HG03457 (cell line): ENCODE measurements at regions not wholly inside any gene's neighbourhood (a gene's known extent, or its start where the extent isn't known, plus 50 kb on each side); places are given as distances from the start of the nearest gene placed in this dataset.
"Not testable (repeated sequence)": the region's sequence is repeated elsewhere in the genome, so short reads cannot be mapped to it uniquely, and the experiment has no call there.

ENCODE experiments used
- ATAC-seq: cut with Tn5 transposase; IDR thresholded peaks from one replicate; pipeline ENCODE4 v1.9.1; 2021; ENCODE audit warnings: moderate number of reproducible peaks; ENCODE audit not compliant: unreplicated experiment

DNA sequence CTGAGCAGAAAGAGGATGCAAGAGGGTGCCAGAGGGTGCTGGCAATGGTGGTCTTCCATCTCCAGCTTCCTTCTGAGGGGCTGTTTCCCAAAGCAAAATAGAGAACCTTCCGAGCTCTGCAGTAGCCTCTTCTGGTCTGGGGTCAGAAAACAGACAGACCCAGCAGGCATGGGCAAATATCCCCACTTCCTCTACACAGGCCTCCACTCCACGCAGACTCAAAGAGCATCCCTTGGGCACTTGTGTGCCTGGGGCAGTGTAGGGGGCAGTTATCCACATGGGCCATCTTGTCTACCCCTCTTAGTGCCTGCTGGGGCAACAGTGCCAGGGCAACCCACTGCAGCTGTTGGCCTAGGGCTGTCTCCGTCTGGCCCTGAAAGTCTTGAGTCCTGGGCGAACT is 231.9 kb downstream of the TTC8 start:
- no peak for ATAC-seq

- ATAC-seq: no peak
These were observed 234.2 kb downstream of the TTC8 start for GRCh38 chr14:89058697-89059096.

GRCh38 chr14:89060191-89060590 is 235.7 kb downstream of the TTC8 start:
- no peak for ATAC-seq

- no peak for ATAC-seq
These were observed 237.2 kb downstream of the TTC8 start for GRCh38 chr14:89061696-89062095.

DNA sequence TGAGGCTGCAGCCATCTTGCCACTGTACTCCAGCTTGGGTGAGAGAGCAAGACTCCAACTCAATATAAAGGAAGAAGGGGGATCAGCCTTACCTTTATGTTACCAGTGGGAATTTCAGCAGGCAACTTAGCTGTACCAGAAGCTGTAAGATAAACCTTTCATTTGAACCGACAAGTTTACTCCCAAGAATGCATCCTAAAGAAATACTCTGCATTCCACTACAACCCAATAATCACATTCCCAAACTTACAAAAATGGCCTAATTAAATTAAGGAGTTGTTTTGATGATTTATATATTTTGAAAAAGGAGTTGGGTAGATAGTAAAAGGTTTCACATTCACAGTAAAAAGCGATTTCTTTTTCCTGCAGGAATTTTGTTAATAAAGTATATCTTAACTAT is 241.4 kb downstream of the TTC8 start:
- ATAC-seq: no peak

DNA sequence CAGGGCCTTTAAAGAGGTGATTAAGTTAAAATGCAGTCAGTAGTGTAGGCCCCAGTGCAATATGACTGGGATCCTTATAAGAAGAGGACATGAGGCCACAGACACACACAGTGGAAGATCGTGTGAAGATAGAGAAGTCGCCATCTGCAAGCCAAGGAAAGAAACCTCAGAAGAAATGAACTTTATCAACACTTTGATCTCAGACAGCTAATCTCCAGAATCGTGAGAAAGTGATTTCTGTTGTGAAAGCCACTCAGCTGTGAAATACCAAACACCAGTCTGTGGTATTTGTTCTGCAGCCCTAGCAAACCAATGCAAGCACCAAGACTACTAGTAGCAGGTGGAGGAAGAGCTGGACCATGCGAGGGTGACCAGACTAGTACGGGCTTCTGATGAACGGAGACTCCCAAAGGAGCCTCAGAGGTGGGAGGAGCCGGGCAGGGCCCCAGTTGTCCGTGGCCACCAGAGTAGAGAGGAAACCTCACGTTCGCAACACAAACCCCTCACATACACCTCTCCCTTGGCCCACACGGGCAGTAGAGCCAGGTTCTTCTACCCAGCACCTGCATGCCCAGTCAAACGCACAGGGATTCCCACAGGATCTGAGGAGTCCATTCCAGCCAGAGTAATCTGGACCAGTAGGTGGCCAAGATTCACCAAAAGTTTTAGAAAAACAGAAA is 243.0 kb downstream of the TTC8 start:
- no peak for ATAC-seq

- no peak for ATAC-seq
These were observed 253.8 kb downstream of the TTC8 start for GRCh38 chr14:89078021-89078795.

DNA sequence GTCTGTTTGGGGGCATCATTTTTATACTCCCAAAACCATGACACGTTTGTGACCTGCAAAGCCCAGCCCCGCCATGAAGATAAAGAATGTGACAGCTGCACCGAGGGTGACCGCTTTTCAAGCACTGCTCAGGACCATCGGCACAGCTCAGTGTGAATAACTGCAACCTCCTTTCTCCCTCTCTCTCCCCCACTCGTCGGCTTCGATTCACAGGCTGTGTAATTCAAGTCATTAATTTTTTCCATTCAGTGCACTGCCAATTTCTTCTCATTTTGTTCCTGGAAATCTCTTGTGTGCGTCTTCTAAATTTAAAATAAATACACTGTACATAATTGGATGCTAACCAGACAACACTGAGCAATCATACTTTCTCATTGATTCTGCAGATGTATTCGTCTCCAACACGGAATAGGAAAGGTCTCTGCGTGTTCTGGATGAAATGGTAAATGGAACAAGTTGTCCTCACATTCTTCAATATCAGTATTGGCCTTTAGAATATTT is 260.8 kb downstream of the TTC8 start:
- ATAC-seq: no peak

- no peak for ATAC-seq
These were observed 261.4 kb downstream of the TTC8 start for GRCh38 chr14:89085737-89086382.

DNA sequence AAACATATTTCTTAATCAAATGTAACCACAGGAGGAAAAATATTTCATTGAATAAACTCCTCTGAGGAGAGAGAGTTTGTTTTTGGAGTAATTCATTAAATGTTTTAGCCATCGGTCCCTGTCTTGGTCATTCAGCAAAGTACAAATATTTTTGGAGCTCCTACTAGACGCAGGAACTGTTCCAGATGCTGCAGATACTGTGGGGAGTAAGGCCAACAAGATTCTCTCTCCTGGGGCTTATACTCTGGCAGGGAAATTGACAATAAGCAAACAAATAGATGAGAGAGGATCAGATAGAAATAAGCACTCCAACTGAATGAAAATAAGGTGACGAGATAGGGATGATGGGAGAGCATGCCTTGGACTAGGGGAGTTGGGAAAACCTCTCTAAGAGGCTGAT is 264.1 kb downstream of the TTC8 start:
- no peak for ATAC-seq

- ATAC-seq: no peak
These were observed 264.9 kb downstream of the TTC8 start for GRCh38 chr14:89089330-89089729.

- no peak for ATAC-seq
These were observed 267.3 kb downstream of the TTC8 start for GRCh38 chr14:89091781-89092180.

GRCh38 chr14:89093083-89093730 is 268.8 kb downstream of the TTC8 start:
- no peak for ATAC-seq

GRCh38 chr14:89095036-89095435 is 270.6 kb downstream of the TTC8 start:
- ATAC-seq: no peak

DNA sequence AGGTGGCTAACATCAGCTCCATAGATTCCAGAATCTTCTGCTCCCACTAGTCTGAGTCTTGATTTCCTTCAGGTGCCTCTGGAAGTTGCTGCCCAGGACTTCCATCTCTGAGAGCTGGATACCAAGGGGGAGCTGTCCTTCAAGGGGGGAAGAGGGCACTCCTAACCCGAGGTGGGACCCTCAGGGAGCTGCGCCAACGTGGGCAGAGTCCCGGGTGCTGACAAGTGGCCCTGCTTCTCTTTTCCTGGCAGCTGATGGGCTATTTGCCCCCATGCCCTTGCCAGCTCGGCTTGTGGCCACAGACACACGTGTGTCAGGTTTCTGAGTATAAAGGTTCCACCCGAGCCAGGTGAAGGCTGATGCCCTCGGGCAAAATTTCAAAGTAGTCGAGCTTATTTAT is 272.5 kb downstream of the TTC8 start:
- ATAC-seq: no peak

- no peak for ATAC-seq
These were observed 273.8 kb downstream of the TTC8 start for GRCh38 chr14:89098254-89098653.

- not testable (repeated sequence) for ATAC-seq
These were observed 279.8 kb downstream of the TTC8 start for GRCh38 chr14:89104171-89104817.

GRCh38 chr14:89104861-89105260 is 280.4 kb downstream of the TTC8 start:
- ATAC-seq: not testable (repeated sequence)
